ENCODE measurements at regions not wholly inside any gene's neighbourhood (a gene's known extent, or its start where the extent isn't known, plus 50 kb on each side); places are given as distances from the start of the nearest gene placed in this dataset.

GRCh38 chr5:23234197-23234596 lies 273.2 kb upstream of the PRDM9 start:
- FAIRE-seq (no peak), DNase-seq (ENCODE audit: low spot score) (no peak), ATAC-seq (no peak)
- CTCF ChIA-PET (ENCODE audit: low intra/inter-chr PET ratio, low total read pairs) = no interaction called here
- H3K27me3 ChIP-seq (ENCODE audit: control insufficient read depth in 1 of 2, insufficient read depth in 2 of 2, low read length in 2 of 2) = no peaks in the 10 kb centered on the region
- in situ Hi-C loops (cut with HindIII; ENCODE audit: extremely low pct_ligation_motif_present, low pct_unique_long_range_greater_than_20kb) (no loop called here), intact Hi-C loops (cut with micrococcal nuclease; ENCODE audit: unreplicated experiment) (no loop called here)
- no peaks in the 10 kb centered on the region for H3K4me1 ChIP-seq (ENCODE audit: insufficient read depth, low read length)
- H3K9me3 ChIP-seq (ENCODE audit: low read length) = no peaks in the 10 kb centered on the region
- H3K9ac ChIP-seq (ENCODE audit: insufficient read depth, low read depth, low read length) = no peak overlapping the region
- H3K4me2 ChIP-seq (ENCODE audit: low read depth, low read length) = no peak overlapping the region
- no peak overlapping the region for H3K4me3 ChIP-seq (replicated peaks in 1 of 3; ENCODE audit: insufficient read depth in 1 of 3, low read depth in 2 of 3, low read length in 3 of 3)
- H4K20me1 ChIP-seq (ENCODE audit: insufficient read depth, low read length) = no peaks in the 10 kb centered on the region
- POLR2A ChIA-PET = no interaction called here
- H3K36me3 ChIP-seq (replicated peaks in 1 of 2; ENCODE audit: control insufficient read depth in 1 of 2, insufficient read depth in 2 of 2, low read length in 2 of 2) = no peaks in the 10 kb centered on the region
- BruUV-seq (replicated peaks) = no TSS peak
- no peaks in the 10 kb centered on the region for H3K79me2 ChIP-seq (ENCODE audit: insufficient read depth, low read length)
- H3K27ac ChIP-seq (ENCODE audit: extremely low read length, insufficient read depth, low read length) = no peak overlapping the region
- no peak overlapping the region for H2AFZ ChIP-seq (ENCODE audit: low read length)
- WGBS (ENCODE audit: low lambda C conversion rate) = 16% methylated on average over 4 of the region's 4 CpGs
- no peak for TF ChIP-seq POLR2AphosphoS5 (IDR thresholded peaks at IDR 0.05; ENCODE audit: low read depth, low read length)
- TF ChIP-seq ELF1 (CRISPR knock-in tag; IDR thresholded peaks at IDR 0.05) = no peak
- TF ChIP-seq ZBTB10 (CRISPR knock-in tag; IDR thresholded peaks at IDR 0.05; ENCODE audit: borderline replicate concordance) = no peak
- no peak for TF ChIP-seq NFAT5 (CRISPR knock-in tag; IDR thresholded peaks at IDR 0.05)
- no peak for TF ChIP-seq CTCF (CRISPR knock-in tag; IDR thresholded peaks at IDR 0.05)
- TF ChIP-seq ZNF891 (CRISPR knock-in tag; IDR thresholded peaks at IDR 0.05) = no peak
- TF ChIP-seq HOXA9 (CRISPR knock-in tag; IDR thresholded peaks at IDR 0.05; ENCODE audit: borderline replicate concordance) = no peak
- no peak for TF ChIP-seq NFKBIZ (CRISPR knock-in tag; IDR thresholded peaks at IDR 0.05)
- no peak for TF ChIP-seq ZNF263 (CRISPR knock-in tag; IDR thresholded peaks at IDR 0.05)
- no peak for TF ChIP-seq ZNF326 (CRISPR knock-in tag; IDR thresholded peaks at IDR 0.05; ENCODE audit: borderline replicate concordance)

All from HepG2 (cell line).